HG03064 (cell line): ENCODE measurements at regions not wholly inside any gene's neighbourhood (a gene's known extent, or its start where the extent isn't known, plus 50 kb on each side); places are given as distances from the start of the nearest gene placed in this dataset.
"Not testable (repeated sequence)": the region's sequence is repeated elsewhere in the genome, so short reads cannot be mapped to it uniquely, and the experiment has no call there.

Experiments used
- ATAC-seq: cut with Tn5 transposase; IDR thresholded peaks from one replicate; pipeline ENCODE4 v1.9.1; 2021; ENCODE audit warnings: low read depth; ENCODE audit not compliant: unreplicated experiment

DNA sequence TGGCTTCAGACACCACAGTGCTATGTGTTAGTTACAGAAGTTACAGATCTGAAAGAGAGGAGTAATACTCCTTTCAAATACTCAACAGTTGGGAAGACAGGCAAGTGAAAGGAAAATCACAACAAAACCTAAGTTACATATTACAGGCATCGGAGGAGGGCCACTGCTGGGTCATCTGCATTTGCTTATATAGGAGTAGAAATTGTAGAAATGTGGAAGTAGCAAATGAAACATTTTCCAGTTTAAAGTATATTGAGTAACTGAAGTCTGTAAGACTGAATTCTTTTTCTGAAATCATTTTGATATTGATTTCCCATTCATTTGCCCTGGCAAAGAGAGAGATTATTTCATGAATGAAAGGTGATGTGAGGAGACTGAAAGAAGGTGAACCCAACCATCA lies 201.7 kb downstream of the SPRY1 start:
- ATAC-seq, result no peak

DNA sequence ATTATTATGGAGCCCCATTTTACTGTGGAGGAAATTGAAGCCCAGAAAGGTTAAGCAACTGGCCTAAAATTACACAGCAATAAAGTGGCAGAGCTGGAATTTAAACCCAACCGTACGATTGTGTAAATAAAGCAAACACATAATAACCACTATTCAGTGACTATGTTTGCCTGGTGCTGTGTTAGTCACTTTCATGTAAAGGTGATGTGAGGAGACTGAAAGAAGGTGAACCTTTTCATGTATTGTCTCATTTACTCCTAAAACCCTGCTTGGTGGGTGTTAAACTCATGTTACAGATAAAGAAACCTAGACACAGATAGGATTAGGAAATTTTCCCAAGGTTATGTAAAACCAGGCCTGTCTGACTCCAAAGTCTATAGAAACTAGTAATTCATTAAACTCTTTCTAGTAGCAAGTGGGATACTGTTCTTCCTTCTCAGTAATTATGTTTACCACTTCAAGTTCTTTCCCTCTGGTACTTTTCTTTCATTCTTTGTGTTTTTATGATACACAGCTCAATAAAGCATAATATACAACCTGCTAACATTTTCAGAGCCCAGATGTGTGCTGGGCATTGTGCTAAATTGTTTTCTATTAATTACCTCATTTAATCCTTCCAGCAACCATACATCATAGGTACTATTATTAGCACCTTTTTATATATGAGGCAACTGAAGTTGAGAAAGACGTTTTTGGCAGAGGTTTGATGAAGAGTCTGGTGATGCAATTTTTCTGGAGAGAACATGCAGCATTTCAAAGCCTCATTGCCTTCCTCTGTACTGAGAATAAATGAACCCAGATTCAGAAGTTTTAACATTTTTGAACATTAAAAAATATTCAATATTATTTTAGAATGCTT lies 202.7 kb downstream of the SPRY1 start:
- ATAC-seq, result peak; percentile 17

DNA sequence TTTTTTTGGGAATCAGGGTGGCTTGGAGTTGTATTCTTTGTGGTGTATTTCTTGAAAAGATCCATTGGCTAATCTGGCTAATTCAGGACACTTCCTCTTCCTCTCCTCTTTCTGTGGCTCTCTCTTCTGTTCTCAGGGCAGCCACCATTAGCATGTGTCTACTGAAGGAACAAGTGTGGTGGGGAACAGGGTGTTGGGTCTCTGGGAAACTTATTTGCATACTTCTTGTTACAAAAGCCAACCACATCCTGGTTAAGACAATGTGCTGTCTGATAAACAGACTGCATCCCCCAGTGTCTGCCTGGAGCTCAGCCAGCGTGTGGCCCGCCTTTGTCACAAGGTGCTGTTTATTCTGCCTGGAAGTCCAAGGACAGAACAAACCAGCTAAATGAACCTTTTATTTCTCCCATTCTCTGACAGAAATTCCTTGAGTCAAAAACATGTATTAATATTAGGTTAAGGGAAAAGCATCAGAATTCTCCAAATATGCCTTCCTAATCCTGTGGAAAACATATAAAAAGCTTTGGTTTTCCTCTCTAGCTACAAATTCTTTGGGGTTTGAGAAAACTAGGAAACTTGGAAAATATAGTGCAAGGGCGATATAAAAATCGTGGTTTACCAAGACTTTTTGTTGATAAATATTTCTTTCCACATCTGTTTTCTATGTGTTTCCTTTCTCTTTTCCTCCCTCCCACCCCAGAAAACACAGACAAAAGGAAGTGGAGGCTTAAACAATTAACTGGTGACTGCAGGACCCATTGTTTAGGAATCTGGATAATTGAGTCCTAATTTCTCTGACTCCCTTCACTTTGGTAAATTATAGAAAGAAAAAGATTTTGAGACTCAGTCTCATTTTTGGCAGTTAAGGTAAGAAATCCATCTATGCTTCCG lies 203.6 kb downstream of the SPRY1 start:
- ATAC-seq, result peak; percentile 100

- no peak for ATAC-seq
Measured at GRCh38 chr4:123600987-123601904, 204.7 kb downstream of the SPRY1 start.

DNA sequence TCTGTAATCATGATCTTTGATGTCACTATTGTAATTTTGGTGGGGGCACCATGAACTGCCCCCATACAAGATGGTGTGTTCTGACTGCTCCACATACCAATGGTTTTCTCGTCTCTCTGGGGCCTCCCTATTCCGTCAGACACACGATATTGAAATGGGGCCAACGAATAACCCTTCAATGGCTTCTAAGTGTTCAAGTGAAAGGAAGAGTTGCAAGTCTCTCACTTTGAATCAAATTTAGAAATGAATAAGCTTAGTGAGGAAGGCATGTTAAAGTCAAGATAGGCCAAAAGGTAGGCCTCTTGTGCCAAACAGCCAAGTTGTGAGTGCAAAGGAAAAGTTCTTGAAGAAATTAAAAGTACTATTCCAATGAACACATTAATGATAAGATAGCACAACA lies 205.4 kb downstream of the SPRY1 start:
- no peak for ATAC-seq

GRCh38 chr4:123603165-123603564 lies 206.6 kb downstream of the SPRY1 start:
- no peak for ATAC-seq

- ATAC-seq, result not testable (repeated sequence)
Measured at GRCh38 chr4:123605797-123606196, 209.2 kb downstream of the SPRY1 start.

DNA sequence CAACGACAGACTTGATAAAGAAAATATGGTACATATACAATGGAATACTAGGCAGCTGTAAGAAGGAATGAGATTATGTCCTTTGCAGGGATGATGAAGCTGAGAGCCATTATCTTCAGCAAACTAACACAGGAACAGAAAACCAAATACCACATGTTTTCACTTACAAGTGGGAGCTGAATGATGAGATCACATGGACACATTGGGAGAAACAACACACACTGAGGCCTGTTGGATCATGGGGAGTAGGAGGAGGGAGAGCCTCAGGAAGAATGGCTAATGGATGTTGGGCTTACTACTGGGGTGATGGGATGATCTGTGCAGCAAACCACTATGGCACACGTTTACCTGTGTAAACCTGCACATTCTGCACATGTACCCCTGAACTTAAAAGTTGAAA lies 209.7 kb downstream of the SPRY1 start:
- ATAC-seq, result no peak

GRCh38 chr4:123606946-123607542 lies 210.4 kb downstream of the SPRY1 start:
- ATAC-seq, result peak; percentile 76

DNA sequence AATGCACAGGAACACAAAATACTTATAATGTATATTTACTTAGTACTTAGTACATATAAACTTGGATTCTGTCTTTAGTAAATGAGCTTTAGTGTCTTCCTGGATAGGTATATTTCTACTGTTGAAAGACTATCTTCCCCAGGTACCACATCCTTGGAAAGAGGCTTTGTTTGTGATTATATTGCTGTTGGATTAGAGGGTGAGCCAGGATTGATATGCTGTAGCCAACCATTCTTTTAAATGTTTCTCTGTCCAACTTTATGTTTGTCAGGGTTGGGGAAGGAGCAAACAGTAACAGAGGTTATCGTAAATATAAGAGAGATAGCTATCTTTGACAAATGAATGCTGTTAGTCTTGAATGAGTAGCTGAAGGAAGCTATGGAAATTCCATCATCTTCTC lies 213.2 kb downstream of the SPRY1 start:
- no peak for ATAC-seq

DNA sequence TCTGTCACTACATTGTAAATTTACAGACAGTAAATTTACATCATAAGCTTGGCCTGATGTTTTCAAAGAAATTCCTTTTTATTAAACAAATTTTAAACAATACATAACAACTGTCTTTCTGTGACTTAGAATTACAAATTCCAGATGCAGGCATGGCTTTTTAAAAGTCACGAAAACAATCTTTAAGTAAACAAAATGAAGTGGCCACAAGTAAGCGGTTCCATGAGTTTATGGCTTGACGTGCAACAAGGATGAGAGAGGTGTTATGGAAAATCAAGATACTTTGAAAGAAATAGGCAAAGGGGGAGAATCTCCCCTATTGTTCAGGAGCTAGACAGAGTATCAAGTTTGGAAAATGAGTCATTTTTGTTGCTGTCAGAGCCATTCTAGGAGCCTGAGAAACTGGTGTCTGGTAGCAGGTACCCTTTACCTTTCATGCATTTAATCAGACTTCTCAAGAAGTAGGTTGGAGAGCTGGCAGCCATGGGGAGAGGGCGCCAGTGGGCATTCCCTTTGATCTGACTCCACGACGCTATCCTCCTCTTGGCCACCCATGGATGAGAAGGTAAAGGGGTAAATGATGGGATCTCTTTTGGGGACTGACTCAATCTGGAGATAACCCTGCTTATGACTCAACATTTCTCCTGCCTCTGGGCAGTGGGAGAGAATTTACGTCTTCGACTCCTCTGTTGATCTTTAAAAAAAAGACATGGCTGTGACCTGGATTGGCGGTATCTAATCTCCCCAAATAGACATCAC lies 217.2 kb downstream of the SPRY1 start:
- ATAC-seq, result no peak

- no peak for ATAC-seq
Measured at GRCh38 chr4:123615901-123616300, 219.3 kb downstream of the SPRY1 start.

- no peak for ATAC-seq
Measured at GRCh38 chr4:123616951-123617461, 220.4 kb downstream of the SPRY1 start.

DNA sequence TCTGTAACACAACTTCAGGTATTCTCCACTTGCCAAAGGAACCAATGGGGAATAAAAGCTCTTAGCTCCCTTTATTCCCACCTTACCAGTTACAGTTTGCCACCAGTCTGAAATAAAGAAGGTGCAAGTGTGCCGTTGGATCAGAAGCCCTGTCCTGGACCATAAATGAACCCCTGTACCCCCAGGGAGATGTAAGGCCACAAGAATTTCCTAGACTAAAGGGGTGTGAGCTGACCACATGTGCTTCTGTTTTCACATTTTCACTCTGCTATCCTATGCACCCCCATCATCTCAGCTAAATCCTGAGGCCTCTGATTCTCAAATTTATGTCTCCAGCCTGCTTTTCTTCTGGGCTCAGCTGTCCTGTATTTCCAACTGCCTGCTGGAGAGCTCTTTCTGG lies 221.2 kb downstream of the SPRY1 start:
- ATAC-seq, result no peak

DNA sequence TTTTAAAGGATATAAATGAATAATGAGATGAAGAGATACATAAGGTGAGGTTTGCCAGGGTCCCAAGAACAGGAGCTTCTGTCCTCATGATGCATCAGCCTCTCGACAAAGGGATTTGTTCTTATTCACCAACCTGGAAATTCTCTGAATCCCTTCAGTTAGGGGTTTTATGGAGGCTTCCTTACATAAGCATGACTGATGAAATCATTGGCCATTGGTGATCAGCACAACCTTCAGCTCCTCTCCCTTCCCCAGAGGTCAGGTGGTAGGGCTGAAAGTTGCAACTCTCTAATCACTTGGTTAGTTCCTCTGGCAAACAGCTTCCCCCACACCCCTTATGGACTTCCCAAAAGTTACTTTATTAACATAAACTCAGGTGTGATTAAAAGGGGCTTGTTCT lies 222.0 kb downstream of the SPRY1 start:
- ATAC-seq, result no peak

GRCh38 chr4:123619326-123619725 lies 222.7 kb downstream of the SPRY1 start:
- no peak for ATAC-seq

GRCh38 chr4:123619895-123620294 lies 223.3 kb downstream of the SPRY1 start:
- ATAC-seq, result no peak

DNA sequence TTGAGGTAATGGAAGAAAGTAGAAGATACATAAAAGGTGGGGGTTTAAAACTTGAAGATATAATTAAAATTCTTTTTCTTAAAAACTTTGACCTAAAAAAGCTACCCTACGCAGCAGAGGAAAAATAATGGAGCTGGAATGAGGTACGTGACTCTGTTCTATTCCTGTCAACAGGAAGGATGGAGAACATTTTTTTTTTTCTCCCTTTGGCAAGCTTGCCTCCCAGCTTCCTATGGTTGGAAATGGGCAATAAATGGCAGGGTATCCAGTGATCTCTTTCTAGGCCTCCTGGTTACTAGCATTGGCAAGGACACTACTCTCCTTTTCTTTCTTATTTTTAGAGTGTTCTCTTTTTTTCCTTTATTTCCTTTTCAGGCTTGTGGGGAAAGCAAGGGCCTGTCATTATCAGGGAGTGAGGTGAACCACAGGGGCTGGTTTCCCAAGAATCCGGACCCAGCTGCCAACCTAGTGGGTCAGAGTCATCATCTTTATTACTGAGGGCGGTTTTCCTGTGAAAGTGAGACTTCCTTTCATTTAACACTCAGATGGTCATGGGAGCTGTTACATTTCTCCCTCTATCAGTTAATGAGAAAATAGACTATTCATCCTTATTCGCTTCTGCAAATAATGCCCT lies 224.6 kb downstream of the SPRY1 start:
- ATAC-seq, result no peak

GRCh38 chr4:123622572-123622971 lies 226.0 kb downstream of the SPRY1 start:
- no peak for ATAC-seq
